ENCODE measurements at regions not wholly inside any gene's neighbourhood (a gene's known extent, or its start where the extent isn't known, plus 50 kb on each side); places are given as distances from the start of the nearest gene placed in this dataset.

DNA sequence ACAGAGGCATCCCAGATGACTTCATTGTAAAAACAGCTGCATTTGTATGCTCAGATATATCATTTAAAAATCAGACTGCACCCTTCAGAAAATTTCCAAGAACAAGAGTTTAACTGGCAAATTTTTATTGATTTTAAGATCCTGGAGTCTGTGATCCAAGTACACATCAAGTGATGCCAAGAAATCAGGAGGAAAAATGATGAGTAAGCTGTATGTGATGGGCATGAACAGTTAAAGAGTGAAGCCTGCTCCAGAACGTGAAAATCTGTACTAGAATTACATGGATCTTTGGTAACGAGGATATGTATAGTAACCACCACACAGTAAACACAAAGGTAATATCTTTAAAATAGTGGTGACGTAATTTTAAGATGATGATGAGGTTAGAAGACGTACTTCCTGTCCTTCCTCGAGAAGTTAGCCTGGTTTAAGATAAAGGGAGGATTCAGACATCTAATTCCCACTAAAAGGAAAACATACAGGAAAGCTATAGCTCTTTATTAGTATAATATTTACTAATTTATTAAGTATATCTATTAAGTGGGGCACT, 1374.3 kb upstream of the DDX18 start:
- no peaks in the 10 kb centered on the region for H3K4me1 Mint-ChIP-seq (ENCODE audit: insufficient read depth, unreplicated experiment)
- no peaks in the 10 kb centered on the region for H3K36me3 Mint-ChIP-seq (ENCODE audit: insufficient read depth, unreplicated experiment)
- no peak for TF ChIP-seq CTCF (IDR thresholded peaks at IDR 0.05; ENCODE audit: unreplicated experiment)
- CTCF ChIA-PET = no interaction called here
- POLR2A ChIA-PET = no interaction called here
- no peak overlapping the region for H3K27ac Mint-ChIP-seq (ENCODE audit: low read depth, unreplicated experiment)
- intact Hi-C loops (cut with micrococcal nuclease) = no loop called here
- no peak for DNase-seq (ENCODE audit: unreplicated experiment)
- H3K27me3 Mint-ChIP-seq (ENCODE audit: insufficient read depth, unreplicated experiment) = no peaks in the 10 kb centered on the region
- H3K9me3 Mint-ChIP-seq (ENCODE audit: unreplicated experiment) = peaks cover 23% of the 10 kb centered on the region
- no peak overlapping the region for H3K4me3 Mint-ChIP-seq (ENCODE audit: unreplicated experiment)
- BruUV-seq (replicated peaks) = no TSS peak

- no peaks in the 10 kb centered on the region for H3K27me3 Mint-ChIP-seq (ENCODE audit: insufficient read depth, unreplicated experiment)
- no peak for TF ChIP-seq CTCF (IDR thresholded peaks at IDR 0.05; ENCODE audit: unreplicated experiment)
- intact Hi-C loops (cut with micrococcal nuclease) = no loop called here
- POLR2A ChIA-PET = no interaction called here
- BruUV-seq (replicated peaks) = no TSS peak
- H3K27ac Mint-ChIP-seq (ENCODE audit: low read depth, unreplicated experiment) = no peak overlapping the region
- no peaks in the 10 kb centered on the region for H3K36me3 Mint-ChIP-seq (ENCODE audit: insufficient read depth, unreplicated experiment)
- H3K4me3 Mint-ChIP-seq (ENCODE audit: unreplicated experiment) = no peak overlapping the region
- peaks cover 24% of the 10 kb centered on the region for H3K9me3 Mint-ChIP-seq (ENCODE audit: unreplicated experiment)
- H3K4me1 Mint-ChIP-seq (ENCODE audit: insufficient read depth, unreplicated experiment) = no peaks in the 10 kb centered on the region
- no peak for DNase-seq (ENCODE audit: unreplicated experiment)
- CTCF ChIA-PET = no interaction called here
Observed at GRCh38 chr2:116442418-116442817, 1372.1 kb upstream of the DDX18 start.

DNA sequence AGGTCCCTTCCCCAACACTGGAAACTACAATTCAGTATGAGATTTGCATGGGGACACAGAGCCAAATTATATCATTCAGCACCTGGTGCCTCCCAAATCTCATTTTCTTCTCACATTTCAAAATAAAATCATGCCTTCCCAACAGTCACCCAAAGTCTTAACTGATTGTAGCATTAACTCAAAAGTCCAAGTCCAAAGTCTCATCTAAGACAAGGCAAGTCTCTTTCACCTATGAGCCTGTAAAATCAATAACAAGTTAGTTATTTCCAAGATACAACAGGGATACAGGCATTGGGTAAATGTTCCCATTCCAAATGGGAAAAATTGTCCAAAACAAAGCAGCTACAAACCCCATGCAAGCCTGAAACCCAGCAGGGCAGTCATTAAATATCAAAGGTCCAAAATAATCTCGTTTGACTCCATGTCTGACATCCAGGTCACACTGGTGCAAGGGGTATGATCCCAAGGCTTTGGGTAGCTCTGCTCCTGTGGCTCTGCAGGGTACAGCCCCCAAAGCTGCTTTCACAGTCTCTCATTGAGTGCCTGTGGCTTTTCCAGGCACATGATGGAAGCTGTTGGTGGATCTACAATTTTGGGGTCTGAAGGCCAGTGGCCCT, 1370.1 kb upstream of the DDX18 start:
- DNase-seq (ENCODE audit: unreplicated experiment) = no peak
- H3K36me3 Mint-ChIP-seq (ENCODE audit: insufficient read depth, unreplicated experiment) = no peaks in the 10 kb centered on the region
- no peak overlapping the region for H3K27ac Mint-ChIP-seq (ENCODE audit: low read depth, unreplicated experiment)
- H3K4me1 Mint-ChIP-seq (ENCODE audit: insufficient read depth, unreplicated experiment) = no peaks in the 10 kb centered on the region
- intact Hi-C loops (cut with micrococcal nuclease) = no loop called here
- no TSS peak for BruUV-seq (replicated peaks)
- no peak overlapping the region for H3K4me3 Mint-ChIP-seq (ENCODE audit: unreplicated experiment)
- ChIA-PET POLR2A (no interaction called here), CTCF (interaction anchor here (0.6 kb wide), 1 partner anchor 507 kb away, joined by 4 read pairs; no protein-coding TSS in a partner anchor)
- H3K27me3 Mint-ChIP-seq (ENCODE audit: insufficient read depth, unreplicated experiment) = no peaks in the 10 kb centered on the region
- peaks cover 17% of the 10 kb centered on the region for H3K9me3 Mint-ChIP-seq (ENCODE audit: unreplicated experiment)
- no peak for TF ChIP-seq CTCF (IDR thresholded peaks at IDR 0.05; ENCODE audit: unreplicated experiment)

DNA sequence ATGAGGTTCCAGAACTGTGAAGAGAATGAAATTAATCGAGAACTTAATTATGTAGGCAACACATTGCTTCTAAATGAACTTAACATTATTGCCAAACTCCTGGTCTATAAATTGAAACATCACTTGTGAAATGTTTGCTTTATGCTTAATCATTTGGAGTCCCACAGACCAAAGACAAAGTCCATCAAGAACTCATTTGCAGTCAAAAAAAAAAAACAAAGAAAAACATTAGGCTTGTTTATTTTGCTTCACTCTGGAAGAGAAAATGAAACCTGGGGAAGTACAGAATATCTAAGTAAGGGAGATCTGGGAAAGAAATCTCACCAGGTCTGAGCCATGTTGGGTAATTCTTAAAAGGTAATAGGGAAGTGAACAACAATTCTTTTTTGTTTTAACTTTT, 1363.5 kb upstream of the DDX18 start:
- intact Hi-C loops (cut with micrococcal nuclease) = no loop called here
- no TSS peak for BruUV-seq (replicated peaks)
- no peaks in the 10 kb centered on the region for H3K36me3 Mint-ChIP-seq (ENCODE audit: insufficient read depth, unreplicated experiment)
- POLR2A ChIA-PET = no interaction called here
- DNase-seq (ENCODE audit: unreplicated experiment) = peak; percentile 4
- no peaks in the 10 kb centered on the region for H3K27me3 Mint-ChIP-seq (ENCODE audit: insufficient read depth, unreplicated experiment)
- H3K27ac Mint-ChIP-seq (ENCODE audit: low read depth, unreplicated experiment) = no peak overlapping the region
- peaks cover 18% of the 10 kb centered on the region for H3K9me3 Mint-ChIP-seq (ENCODE audit: unreplicated experiment)
- no peak for TF ChIP-seq CTCF (IDR thresholded peaks at IDR 0.05; ENCODE audit: unreplicated experiment)
- CTCF ChIA-PET = no interaction called here
- H3K4me1 Mint-ChIP-seq (ENCODE audit: insufficient read depth, unreplicated experiment) = peaks cover 9% of the 10 kb centered on the region
- no peak overlapping the region for H3K4me3 Mint-ChIP-seq (ENCODE audit: unreplicated experiment)

All from MCF 10A (cell line).